HL-60 (cell line): ENCODE measurements at regions not wholly inside any gene's neighbourhood (a gene's known extent, or its start where the extent isn't known, plus 50 kb on each side); places are given as distances from the start of the nearest gene placed in this dataset.

Experiments used
- CTCF ChIP-seq: IDR thresholded peaks from one replicate; pipeline ENCODE4 v1.5.1; 2011; ENCODE audit warnings: low read length, control low read depth, inconsistent platforms; ENCODE audit not compliant: insufficient read depth
- POLR2AphosphoS5 ChIP-seq: IDR thresholded peaks from 2 replicates; pipeline ENCODE4 v1.6.1; 2012; ENCODE audit warnings: low read depth
- TF ChIP-seq, protein P1 (sequence below): IDR thresholded peaks from 2 replicates; pipeline ENCODE4 v1.6.1; 2012; ENCODE audit warnings: low read depth; ENCODE audit not compliant: insufficient replicate concordance

DNA sequence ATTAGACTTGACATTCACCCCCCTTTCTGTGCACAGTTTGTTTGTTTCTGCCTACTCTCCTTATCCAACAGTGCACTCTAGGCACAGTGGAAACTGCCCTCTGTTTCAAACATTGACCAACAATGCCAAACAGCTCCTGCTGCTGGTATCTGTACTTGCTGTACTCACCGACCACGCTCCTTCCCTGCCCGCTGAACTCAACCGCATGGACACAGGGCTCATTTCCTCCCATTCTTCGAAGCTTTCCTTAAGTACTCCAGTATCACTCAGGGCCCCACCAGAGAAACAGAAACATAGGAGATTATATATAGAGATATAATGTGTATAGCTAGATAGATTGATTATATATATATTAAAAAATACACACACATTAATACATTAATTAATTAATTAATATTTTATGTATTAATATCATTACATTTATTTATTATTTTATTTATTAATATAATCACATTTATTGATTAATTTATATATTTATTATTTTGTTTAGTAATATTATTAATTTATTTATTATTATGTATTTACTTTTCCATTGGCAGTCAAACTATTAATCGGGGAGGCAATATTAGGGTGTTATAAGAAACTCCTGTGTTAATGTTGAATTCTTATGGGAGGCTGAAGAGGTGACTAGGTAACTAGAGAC, 1528.2 kb downstream of the EFNB2 start:
- no peak for TF ChIP-seq POLR2AphosphoS5
- no peak for TF ChIP-seq CTCF
- TF ChIP-seq, protein P1, sequence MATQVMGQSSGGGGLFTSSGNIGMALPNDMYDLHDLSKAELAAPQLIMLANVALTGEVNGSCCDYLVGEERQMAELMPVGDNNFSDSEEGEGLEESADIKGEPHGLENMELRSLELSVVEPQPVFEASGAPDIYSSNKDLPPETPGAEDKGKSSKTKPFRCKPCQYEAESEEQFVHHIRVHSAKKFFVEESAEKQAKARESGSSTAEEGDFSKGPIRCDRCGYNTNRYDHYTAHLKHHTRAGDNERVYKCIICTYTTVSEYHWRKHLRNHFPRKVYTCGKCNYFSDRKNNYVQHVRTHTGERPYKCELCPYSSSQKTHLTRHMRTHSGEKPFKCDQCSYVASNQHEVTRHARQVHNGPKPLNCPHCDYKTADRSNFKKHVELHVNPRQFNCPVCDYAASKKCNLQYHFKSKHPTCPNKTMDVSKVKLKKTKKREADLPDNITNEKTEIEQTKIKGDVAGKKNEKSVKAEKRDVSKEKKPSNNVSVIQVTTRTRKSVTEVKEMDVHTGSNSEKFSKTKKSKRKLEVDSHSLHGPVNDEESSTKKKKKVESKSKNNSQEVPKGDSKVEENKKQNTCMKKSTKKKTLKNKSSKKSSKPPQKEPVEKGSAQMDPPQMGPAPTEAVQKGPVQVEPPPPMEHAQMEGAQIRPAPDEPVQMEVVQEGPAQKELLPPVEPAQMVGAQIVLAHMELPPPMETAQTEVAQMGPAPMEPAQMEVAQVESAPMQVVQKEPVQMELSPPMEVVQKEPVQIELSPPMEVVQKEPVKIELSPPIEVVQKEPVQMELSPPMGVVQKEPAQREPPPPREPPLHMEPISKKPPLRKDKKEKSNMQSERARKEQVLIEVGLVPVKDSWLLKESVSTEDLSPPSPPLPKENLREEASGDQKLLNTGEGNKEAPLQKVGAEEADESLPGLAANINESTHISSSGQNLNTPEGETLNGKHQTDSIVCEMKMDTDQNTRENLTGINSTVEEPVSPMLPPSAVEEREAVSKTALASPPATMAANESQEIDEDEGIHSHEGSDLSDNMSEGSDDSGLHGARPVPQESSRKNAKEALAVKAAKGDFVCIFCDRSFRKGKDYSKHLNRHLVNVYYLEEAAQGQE, result no peak
